HEK293 (cell line): ENCODE measurements at regions not wholly inside any gene's neighbourhood (a gene's known extent, or its start where the extent isn't known, plus 50 kb on each side); places are given as distances from the start of the nearest gene placed in this dataset.

Source experiments
- KLF1 ChIP-seq: fragments of 450-650 bp; formaldehyde crosslinking; IDR thresholded peaks from 2 replicates; pipeline ENCODE4 v1.5.1; 2016; ENCODE audit warnings: missing biosample characterization, missing genetic modification characterization
- MZF1 ChIP-seq: fragments of 450-650 bp; formaldehyde crosslinking; IDR thresholded peaks from 2 replicates; pipeline ENCODE4 v1.5.1; 2017; ENCODE audit warnings: missing biosample characterization, missing genetic modification characterization, borderline replicate concordance
- YY1 ChIP-seq: fragments of 450-650 bp; formaldehyde crosslinking; IDR thresholded peaks from 2 replicates; pipeline ENCODE4 v1.5.1; 2018; ENCODE audit warnings: missing biosample characterization, missing genetic modification characterization
- ZNF132 ChIP-seq: fragments of 450-650 bp; formaldehyde crosslinking; IDR thresholded peaks from 2 replicates; pipeline ENCODE4 v1.5.1; 2017; ENCODE audit warnings: missing biosample characterization, missing genetic modification characterization, borderline replicate concordance
- ZNF175 ChIP-seq: fragments of 450-650 bp; formaldehyde crosslinking; IDR thresholded peaks from 2 replicates; pipeline ENCODE4 v1.5.1; 2016; ENCODE audit warnings: missing biosample characterization, missing genetic modification characterization
- ZNF274 ChIP-seq, 2 experiments: fragments of 200-500 bp in 1 of 2; fragments of 450-650 bp in 1 of 2; sonication (Bioruptor generic) in 1 of 2; formaldehyde crosslinking in 1 of 2; IDR thresholded peaks; 2 replicates each; pipeline versions ENCODE4 v1.5.1 to v1.6.1; 2014 to 2016; ENCODE audit warnings: borderline replicate concordance in 1 of 2, inconsistent platforms in 1 of 2, low read length in 1 of 2, missing biosample characterization in 1 of 2, missing genetic modification characterization in 1 of 2
- ZNF658 ChIP-seq: fragments of 450-650 bp; formaldehyde crosslinking; IDR thresholded peaks from 2 replicates; pipeline ENCODE4; 2016; ENCODE audit warnings: missing biosample characterization, missing genetic modification characterization
- TF ChIP-seq, protein P1 (sequence below): fragments of 450-650 bp; formaldehyde crosslinking; IDR thresholded peaks from 2 replicates; pipeline ENCODE4 v1.5.1; 2016; ENCODE audit warnings: missing biosample characterization, missing genetic modification characterization
- TF ChIP-seq, protein P2 (sequence below): fragments of 450-650 bp; IDR thresholded peaks from 2 replicates; pipeline ENCODE4 v1.5.1; 2018; ENCODE audit warnings: missing biosample characterization, mild to moderate bottlenecking, missing genetic modification characterization
- TF ChIP-seq, protein P3 (sequence below): sonication (generic); formaldehyde crosslinking; IDR thresholded peaks from 2 replicates; pipeline ENCODE4 v1.8.1; 2022; ENCODE audit warnings: mild to moderate bottlenecking, moderate library complexity, missing genetic modification reagents

DNA sequence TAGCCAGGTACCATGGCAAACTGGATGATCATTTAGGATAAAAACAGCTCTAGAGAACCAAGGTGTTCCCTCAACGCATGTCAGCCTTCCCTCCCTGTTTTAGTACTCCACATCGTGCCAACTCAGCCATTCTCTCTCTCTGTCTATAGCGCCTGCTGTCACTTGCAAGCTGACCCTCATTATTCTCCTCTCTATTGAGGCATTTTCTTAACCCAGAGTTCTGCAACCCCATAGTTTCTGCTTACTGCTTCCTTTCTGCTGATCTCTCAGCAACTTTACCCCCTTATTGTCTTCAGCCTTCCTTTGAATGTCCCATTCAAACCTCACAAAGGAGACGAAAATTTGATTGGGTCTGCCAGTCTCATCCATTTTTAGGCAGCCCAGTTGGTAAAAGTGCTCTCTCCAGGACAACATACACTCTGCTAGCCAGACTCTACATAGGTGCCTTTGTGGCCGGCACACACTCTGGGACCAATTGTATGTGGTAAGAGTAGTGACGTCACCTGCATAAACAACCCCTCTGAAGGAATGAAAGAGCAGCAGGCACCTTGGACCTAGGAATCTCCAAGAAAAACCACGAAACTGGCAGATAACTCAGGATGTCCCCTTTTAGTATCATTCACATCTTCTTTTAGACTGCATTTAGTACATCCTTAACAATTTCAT lies 367.2 kb upstream of the KCNH7 start:
- TF ChIP-seq, protein P1, sequence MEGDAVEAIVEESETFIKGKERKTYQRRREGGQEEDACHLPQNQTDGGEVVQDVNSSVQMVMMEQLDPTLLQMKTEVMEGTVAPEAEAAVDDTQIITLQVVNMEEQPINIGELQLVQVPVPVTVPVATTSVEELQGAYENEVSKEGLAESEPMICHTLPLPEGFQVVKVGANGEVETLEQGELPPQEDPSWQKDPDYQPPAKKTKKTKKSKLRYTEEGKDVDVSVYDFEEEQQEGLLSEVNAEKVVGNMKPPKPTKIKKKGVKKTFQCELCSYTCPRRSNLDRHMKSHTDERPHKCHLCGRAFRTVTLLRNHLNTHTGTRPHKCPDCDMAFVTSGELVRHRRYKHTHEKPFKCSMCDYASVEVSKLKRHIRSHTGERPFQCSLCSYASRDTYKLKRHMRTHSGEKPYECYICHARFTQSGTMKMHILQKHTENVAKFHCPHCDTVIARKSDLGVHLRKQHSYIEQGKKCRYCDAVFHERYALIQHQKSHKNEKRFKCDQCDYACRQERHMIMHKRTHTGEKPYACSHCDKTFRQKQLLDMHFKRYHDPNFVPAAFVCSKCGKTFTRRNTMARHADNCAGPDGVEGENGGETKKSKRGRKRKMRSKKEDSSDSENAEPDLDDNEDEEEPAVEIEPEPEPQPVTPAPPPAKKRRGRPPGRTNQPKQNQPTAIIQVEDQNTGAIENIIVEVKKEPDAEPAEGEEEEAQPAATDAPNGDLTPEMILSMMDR (tag by site-specific recombination) = no peak
- TF ChIP-seq MZF1 (tag by site-specific recombination) (no peak), ZNF658 (no peak), ZNF274 (IDR thresholded peaks at IDR 0.05; ENCODE audit: low read length) (no peak), ZNF274 (tag by site-specific recombination; IDR thresholded peaks at IDR 0.05; ENCODE audit: borderline replicate concordance) (no peak), YY1 (tag by site-specific recombination) (no peak), ZNF175 (no peak), ZNF132 (tag by site-specific recombination) (no peak), KLF1 (tag by site-specific recombination) (no peak)
- TF ChIP-seq, protein P2, sequence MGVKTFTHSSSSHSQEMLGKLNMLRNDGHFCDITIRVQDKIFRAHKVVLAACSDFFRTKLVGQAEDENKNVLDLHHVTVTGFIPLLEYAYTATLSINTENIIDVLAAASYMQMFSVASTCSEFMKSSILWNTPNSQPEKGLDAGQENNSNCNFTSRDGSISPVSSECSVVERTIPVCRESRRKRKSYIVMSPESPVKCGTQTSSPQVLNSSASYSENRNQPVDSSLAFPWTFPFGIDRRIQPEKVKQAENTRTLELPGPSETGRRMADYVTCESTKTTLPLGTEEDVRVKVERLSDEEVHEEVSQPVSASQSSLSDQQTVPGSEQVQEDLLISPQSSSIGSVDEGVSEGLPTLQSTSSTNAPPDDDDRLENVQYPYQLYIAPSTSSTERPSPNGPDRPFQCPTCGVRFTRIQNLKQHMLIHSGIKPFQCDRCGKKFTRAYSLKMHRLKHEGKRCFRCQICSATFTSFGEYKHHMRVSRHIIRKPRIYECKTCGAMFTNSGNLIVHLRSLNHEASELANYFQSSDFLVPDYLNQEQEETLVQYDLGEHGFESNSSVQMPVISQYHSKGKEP (tag by site-specific recombination) = no peak
- TF ChIP-seq, protein P3, sequence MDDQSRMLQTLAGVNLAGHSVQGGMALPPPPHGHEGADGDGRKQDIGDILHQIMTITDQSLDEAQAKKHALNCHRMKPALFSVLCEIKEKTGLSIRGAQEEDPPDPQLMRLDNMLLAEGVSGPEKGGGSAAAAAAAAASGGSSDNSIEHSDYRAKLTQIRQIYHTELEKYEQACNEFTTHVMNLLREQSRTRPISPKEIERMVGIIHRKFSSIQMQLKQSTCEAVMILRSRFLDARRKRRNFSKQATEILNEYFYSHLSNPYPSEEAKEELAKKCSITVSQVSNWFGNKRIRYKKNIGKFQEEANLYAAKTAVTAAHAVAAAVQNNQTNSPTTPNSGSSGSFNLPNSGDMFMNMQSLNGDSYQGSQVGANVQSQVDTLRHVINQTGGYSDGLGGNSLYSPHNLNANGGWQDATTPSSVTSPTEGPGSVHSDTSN (CRISPR knock-in tag) = no peak
